ENCODE measurements at regions not wholly inside any gene's neighbourhood (a gene's known extent, or its start where the extent isn't known, plus 50 kb on each side); places are given as distances from the start of the nearest gene placed in this dataset.

- TF ChIP-seq CTCF (IDR thresholded peaks at IDR 0.05) (no peak), POLR2A (IDR thresholded peaks at IDR 0.05) (no peak)
These were observed 466.3 kb downstream of the AACS start for GRCh38 chr12:125531574-125531973.
